Lower leg skin (tissue), 3 donors: ENCODE measurements at regions not wholly inside any gene's neighbourhood (a gene's known extent, or its start where the extent isn't known, plus 50 kb on each side); places are given as distances from the start of the nearest gene placed in this dataset.

Experiments
- CTCF ChIP-seq, 3 donors: fragments of 450-650 bp; IDR thresholded peaks; one replicate each; pipeline ENCODE4 v1.5.1; 2016; ENCODE audit warnings: antibody characterized with exemption in 3 of 3, mild to moderate bottlenecking in 3 of 3, moderate library complexity in 2 of 3
- POLR2A ChIP-seq, 2 donors: fragments of 450-650 bp; IDR thresholded peaks; one replicate each; pipeline ENCODE4 v1.6.1; 2016 to 2017; ENCODE audit warnings: antibody characterized with exemption in 2 of 2, mild to moderate bottlenecking in 1 of 2, moderate library complexity in 1 of 2

- TF ChIP-seq CTCF (IDR thresholded peaks at IDR 0.05): no peak
- no peak for TF ChIP-seq POLR2A (IDR thresholded peaks at IDR 0.05)
Observed at GRCh38 chr7:67855322-67855721, 858.7 kb downstream of the TYW1 start.
